GM19324 (cell line): ENCODE measurements at regions not wholly inside any gene's neighbourhood (a gene's known extent, or its start where the extent isn't known, plus 50 kb on each side); places are given as distances from the start of the nearest gene placed in this dataset.
"Not testable (repeated sequence)": the region's sequence is repeated elsewhere in the genome, so short reads cannot be mapped to it uniquely, and the experiment has no call there.

Experiments
- ATAC-seq: cut with Tn5 transposase; IDR thresholded peaks from one replicate; pipeline ENCODE4 v1.9.1; 2021; ENCODE audit warnings: mild to moderate bottlenecking, moderate library complexity; ENCODE audit not compliant: unreplicated experiment, low FRiP score

DNA sequence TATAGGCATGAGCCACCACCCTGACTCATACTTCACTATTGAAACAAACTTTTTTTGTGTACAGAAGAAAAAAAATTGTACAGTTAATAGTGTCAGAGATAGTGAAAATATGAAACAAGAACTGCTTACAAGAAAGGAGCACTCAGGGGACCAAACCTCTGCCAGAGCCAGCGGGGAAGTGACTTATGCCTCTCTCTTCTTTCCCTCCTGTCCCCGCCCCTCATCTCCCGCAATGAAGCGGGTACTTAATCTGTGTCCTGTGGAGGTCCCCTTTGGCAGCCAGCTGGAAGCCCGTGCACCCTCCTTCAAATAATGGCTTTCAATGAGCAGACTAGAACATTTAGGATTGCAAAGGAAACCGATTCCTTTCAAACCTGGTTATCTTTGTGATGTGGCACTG lies 51.5 kb downstream of the PPIAL4A start:
- not testable (repeated sequence) for ATAC-seq

- not testable (repeated sequence) for ATAC-seq
Observed at GRCh38 chr1:120941836-120942217, 52.3 kb downstream of the PPIAL4A start.

GRCh38 chr1:120942218-120942944 lies 52.8 kb downstream of the PPIAL4A start:
- ATAC-seq, result peak; percentile 83

GRCh38 chr1:120942945-120943319 lies 53.4 kb downstream of the PPIAL4A start:
- ATAC-seq, result not testable (repeated sequence)

- ATAC-seq, result not testable (repeated sequence)
Observed at GRCh38 chr1:120944691-120945090, 55.1 kb downstream of the PPIAL4A start.

- ATAC-seq, result not testable (repeated sequence)
Observed at GRCh38 chr1:120945122-120945521, 55.6 kb downstream of the PPIAL4A start.

- not testable (repeated sequence) for ATAC-seq
Observed at GRCh38 chr1:120947114-120947513, 57.5 kb downstream of the PPIAL4A start.

DNA sequence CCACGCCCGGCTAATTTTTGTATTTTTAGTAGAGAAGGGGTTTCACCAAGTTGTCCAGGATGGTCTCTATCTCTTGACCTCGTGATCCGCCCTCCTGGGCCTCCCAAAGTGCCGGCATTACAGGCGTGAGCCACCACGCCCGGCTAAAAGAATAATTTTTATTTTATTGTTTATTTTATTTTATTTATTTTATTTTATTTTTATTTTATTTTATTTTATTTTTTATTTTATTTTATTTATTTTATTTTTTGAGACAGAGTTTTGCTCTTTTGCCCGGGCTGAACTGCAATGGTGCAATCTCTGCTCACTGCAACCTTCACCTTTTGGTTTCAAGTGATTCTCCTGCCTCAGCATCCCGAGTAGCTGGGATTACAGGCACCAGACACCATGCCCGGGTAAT lies 60.2 kb downstream of the PPIAL4A start:
- not testable (repeated sequence) for ATAC-seq

GRCh38 chr1:120950633-120951032 lies 61.1 kb downstream of the PPIAL4A start:
- ATAC-seq, result not testable (repeated sequence)

DNA sequence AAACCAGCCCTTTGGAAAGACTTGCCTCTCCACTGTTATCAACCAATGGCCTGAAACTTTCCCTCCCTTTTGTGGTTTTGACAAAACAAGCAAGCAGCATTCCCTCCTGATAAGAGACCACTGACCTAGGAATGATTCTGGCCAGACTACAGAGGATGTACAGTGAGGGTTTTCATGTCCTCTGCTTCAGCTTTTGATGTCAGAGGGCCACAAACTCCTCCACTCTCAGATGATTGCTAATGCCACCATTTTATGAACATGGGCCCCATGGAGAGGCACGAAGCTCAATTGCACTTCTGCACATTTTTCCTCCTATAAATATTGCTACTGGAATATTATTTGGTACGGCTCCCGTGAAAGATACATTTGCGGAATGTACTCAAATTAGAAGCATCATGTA lies 61.5 kb downstream of the PPIAL4A start:
- not testable (repeated sequence) for ATAC-seq

DNA sequence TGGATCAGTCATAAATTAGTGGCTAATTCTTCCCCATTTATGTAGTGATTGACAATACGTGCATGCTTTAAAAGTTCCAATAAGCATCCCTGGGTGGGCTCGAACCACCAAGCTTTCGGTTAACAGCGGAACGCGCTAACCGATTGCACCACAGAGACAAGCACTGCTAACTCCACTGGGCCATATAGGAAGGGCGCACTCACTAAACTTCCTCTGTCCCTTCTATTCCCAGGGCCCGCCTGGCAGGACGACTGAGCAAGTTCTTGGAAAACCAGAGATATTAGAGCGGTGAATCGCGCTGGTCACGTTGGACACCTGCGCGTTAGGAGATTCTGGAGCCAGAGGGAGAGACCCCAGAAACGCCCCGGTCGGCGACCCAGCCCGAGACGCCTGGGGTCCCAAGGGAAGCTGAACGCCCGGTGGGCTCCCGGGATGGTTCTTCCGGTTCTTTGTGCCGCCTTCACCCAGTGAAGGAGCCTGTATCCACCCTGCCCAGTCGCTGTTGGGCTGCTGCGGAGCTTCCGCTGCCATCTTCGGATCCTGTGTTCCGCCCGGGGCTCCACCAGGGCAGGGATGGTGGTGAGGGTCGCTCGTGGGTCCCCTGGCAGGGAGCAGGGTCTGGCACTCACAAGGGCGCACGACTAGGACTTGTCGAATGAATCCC lies 62.8 kb downstream of the PPIAL4A start:
- not testable (repeated sequence) for ATAC-seq

GRCh38 chr1:120952871-120953265 lies 63.3 kb downstream of the PPIAL4A start:
- ATAC-seq, result not testable (repeated sequence)

DNA sequence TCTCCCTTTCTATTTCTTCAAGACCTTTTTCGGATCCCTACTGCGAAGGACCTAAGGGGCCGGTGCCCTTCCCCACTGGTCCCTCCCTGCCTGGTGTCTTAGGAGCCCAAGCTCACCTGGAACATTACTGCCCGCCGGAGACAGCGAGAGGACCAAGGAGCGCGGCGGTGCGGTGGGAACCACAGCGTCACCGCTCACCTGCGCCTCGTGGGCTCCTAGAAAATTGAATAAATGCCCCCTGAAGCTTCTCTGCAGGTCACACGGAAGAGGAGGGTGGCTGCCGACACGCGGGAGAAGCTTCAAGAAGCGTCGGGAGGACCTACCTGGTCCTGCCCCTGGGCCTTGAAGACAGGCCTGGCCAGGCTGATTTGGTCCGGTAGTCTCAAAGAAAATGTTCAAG lies 65.2 kb downstream of the PPIAL4A start:
- ATAC-seq, result no peak

- ATAC-seq, result not testable (repeated sequence)
Observed at GRCh38 chr1:120955961-120956360, 66.4 kb downstream of the PPIAL4A start.

DNA sequence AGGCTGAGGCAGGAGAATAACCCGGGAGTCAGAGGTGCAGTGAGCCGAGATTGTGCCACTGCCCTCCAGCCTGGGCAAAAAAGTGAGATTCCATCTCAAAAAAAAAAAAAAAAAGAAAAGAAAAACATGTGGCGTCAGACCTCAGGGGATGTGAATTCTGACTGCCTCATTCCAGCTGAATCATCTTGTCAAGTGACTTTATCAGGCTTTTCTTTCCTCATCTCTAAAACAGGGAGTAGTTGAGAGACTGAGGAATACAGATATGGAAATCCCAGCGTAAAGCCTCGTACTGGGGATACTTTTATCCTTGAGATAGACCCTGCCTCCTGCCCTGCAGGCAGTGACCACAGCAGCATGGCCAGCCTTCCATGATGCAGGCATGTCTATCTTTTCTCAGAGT lies 76.4 kb downstream of the PPIAL4A start:
- not testable (repeated sequence) for ATAC-seq

GRCh38 chr1:120972863-120973262 lies 83.3 kb downstream of the PPIAL4A start:
- ATAC-seq, result not testable (repeated sequence)

GRCh38 chr1:120973836-120974235 lies 84.3 kb downstream of the PPIAL4A start:
- not testable (repeated sequence) for ATAC-seq

DNA sequence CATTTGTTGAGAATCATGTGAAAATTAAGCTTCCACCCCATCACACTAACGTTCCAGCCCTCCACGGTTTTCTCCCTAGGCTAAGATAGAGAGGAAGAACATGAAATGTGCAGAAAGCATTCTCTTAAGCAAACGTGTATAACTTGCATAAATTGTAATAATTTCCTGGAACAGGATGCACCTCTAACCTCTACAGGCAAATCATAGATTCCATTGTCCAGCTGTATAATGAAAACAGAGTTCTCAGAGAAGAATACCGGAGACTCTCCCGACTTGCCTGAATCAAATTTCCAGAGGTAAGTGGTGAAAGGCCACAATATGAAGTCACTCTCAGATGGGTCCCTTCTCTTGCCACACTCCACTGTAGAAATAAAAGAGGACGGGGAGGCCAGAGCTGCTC lies 87.7 kb downstream of the PPIAL4A start:
- ATAC-seq, result not testable (repeated sequence)

- not testable (repeated sequence) for ATAC-seq
Observed at GRCh38 chr1:120981489-120982094, 92.0 kb downstream of the PPIAL4A start.

DNA sequence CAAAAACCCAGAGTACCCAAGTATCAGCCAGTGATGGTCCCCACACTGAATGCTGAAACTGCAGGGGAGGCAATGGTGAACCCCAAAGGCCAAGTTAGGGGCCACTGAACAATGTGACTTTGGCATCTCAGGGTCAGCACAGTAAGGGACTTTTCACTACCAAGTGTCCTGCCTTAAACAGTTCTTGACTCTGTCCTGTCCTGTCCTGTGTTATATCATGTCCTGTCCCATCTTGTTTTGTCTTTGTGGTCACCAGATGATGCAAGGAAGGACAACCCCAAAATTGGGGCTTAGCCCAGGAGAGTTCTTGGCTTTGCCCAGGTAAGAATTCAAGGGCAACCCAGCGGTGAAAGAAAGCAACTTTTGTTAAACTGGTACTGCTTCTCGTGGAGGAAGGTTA lies 105.0 kb downstream of the PPIAL4A start:
- ATAC-seq, result not testable (repeated sequence)

DNA sequence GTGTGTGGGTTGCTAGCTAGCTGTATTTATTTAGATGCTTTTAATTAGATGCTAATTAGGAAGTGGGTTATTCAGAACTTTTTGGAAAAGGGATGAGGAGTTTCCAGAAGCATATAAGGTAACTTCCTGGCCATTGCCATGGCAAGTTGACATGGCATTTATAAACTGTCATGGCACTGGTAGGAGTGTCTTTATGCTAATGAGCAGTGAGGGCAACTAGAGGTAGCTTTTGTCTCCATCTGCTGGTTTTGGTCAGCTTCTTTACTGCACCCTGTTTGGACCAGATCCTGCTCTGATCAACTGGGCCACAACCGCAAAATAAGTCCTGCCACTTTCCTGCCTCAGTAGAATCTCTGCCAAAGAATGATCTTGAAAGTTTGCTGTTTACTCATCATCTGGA lies 105.5 kb downstream of the PPIAL4A start:
- peak; percentile 60 for ATAC-seq
